ENCODE measurements at regions not wholly inside any gene's neighbourhood (a gene's known extent, or its start where the extent isn't known, plus 50 kb on each side); places are given as distances from the start of the nearest gene placed in this dataset.
A peak's percentile ranks its signal among the peaks of the same experiment; 100 is the strongest.
"Not testable (repeated sequence)": the region's sequence is repeated elsewhere in the genome, so short reads cannot be mapped to it uniquely, and the experiment has no call there.

DNA sequence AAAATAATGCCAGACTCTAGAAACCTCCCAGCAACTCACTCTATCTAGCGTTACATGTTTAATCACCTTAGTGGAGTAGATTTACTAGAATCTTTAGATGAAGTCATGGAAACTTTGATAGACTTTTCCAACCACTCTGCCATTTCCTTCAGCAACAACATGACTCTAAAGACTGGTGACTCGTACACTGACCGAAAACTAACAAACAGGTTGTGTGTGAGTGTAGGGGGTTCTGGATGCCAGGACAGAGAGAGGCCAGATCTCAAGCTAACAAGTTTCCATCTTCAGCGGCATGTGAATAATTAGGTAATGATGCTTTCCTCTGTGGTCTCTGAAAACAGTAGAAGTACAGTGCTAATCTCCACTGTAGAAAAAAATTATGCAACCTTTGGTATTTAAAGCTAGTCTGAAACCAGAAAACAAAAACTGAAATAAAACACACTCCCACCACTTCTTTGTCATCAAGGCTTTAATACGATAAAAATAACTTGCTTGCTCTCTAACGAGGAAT lies 286.4 kb downstream of the PRDM5 start:
- no peak for DNase-seq

DNA sequence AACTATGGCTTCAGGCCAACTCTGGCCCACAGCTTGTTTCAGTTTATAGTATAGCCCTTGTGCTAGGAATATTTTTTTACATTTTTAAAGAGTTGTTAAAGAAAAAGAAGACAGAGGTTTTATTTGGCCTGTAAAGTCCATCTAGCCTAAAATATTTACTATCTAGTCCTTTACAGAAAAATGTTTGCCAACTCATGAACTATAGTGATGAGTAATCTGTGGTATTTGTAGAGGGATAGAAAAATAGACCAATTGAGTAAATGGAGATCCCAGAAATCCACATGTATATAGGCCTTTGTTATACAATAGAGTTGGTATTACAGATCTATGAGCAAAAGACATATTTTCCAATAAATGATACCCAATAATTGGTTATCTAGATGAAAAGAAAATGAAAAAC lies 288.7 kb downstream of the PRDM5 start:
- DNase-seq: no peak

DNA sequence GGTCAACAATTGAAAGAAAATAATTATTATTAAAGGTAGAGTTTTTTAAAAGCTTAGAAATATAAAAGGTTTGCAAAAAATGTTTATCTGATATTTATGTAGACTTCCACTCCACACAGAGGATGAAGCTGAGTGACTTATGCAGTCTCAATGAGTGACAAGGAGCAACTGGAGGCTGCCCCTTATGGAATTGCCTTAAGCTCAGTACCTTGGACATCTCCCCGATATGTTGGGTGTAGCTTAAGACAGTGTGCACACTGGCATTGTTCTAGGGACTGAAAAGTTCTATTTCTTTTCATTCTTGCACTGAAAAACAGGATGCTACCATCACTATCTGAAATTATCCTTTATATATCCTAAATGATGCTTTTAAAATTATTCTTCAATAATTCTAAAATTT lies 292.1 kb downstream of the PRDM5 start:
- DNase-seq: peak; percentile 0

DNA sequence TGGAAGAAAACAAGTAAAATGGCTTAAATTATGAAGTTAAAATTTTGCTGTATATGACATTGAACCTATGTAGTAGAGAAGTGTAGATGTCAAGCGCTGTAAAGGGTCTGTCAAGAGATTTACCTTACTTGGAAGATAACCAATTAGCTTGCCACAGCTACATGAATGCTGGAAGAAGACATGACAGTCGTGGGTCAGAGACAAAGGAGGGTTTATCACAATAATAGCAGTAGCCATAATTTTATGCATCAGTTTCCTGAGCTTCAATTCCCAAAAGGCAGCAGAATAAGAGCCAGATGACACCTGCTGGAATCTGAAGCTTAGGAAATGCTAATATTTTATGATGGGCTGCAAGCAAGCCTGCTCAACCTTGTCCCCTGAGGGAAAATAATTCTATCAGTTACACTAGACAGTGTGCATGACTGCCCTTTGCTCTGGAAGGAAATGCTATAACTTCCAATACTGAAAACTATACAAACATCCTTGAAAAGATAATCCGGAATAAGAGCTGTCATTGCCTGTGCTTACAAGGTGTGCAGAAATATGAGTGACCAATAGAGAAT lies 292.9 kb downstream of the PRDM5 start:
- DNase-seq: no peak

DNA sequence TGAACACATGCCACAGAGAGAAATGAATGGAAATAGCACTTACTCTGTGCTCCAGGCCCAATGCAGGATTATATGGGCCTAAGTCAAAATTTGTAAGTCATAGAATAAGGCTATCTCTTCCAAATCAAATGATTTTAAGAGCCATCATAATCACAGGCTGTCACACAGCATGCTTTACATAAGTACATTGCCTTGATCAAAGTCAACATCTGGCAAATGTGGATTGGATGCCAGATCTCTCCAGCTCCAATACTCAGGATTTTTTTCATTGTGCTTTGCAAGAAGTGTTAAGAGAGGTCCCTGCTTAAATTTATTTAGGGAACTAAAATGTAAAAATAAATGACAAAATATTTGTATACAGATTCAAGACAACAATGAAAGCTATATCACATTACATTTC lies 299.9 kb downstream of the PRDM5 start:
- no peak for DNase-seq

DNA sequence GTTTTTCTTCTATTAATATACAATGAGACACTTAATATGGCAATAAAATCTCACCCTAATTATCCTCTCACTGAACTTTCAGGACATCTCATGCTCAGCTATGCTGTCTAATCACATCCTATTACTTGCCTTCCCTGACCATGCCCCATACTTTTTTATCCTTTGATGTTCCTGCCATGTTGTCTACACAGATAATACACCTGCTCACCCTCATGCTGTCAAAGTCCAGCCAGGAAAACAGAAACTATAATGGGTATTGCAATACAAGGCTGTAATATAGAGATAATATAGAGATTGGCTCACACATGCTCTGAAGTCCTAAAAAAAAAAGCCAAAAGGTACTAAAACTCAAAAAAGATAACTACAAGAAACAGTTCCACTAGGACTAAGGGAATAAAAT lies 305.4 kb downstream of the PRDM5 start:
- no peak for DNase-seq

DNA sequence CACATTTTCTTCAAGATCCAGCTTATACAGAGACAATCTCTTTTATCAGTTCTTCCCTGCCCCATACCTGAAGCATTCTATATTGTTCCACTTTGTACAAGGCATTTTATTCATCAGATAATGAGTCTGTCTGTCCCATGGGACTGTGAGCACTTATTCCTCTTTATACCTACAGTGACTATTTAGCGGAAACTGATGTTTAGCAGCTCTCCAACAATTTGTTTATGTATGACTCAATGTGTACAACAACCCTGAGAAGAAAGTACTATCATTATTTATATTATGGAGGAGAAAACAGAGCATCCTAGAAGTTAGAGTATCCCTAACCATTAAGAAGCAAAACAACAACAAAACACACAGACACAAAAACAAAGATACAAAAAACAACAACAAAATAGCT lies 306.5 kb downstream of the PRDM5 start:
- DNase-seq: no peak

DNA sequence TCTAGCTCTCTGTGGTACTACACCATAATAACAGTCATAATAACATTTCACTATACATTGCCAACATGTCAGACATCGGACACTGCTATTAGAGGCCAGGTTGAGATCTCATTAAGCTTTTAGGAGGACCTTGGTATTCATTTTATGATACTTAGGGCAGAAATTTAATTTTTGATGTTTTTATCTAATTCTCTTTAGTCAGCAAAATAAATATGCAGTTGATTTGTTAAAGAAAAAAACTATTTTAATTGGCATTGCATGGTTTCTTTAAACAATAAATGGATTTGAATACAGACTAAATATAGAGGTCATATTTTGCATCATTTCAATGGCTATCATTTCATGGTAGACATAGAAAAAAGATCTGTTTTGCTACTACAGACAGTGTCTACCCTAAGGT lies 308.7 kb downstream of the PRDM5 start:
- no peak for DNase-seq

DNA sequence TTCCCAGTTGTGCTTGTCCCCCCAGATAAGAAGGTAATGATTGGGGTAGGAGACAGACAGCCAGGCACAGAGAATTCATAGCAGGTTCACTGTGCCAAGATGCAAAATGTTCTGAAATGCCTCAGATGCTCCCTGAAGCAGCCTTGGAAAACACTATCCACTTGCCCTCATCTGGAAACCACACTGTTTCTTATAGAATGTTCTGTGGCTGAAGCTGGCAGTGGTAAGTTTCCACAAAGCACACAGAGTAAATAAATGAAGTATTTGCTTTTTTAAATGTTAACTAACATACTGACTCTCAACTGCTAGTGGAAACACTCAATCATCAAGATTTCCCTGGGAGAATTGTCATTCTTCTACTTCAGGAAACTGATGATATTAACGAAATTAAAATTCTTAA lies 311.4 kb downstream of the PRDM5 start:
- DNase-seq: no peak

DNA sequence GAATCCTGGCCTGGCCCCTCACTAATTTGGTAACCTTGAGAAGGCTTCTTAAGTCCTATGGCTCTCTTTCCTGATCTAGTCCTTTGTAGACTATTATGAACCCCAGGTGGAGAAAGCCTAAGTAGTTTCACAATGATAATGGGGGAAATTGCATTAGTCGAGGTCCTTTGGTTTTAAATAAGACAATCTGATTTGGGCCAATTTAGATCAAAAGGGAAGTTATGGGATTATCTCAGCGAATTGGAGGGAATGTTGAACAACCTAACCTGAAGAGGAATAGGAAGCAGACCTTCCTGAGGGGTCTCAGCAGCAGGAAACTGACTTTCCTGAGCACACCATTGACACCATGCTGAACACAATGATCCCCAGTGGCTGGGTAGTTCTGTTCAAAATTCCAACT lies 331.5 kb downstream of the PRDM5 start:
- DNase-seq: no peak

DNA sequence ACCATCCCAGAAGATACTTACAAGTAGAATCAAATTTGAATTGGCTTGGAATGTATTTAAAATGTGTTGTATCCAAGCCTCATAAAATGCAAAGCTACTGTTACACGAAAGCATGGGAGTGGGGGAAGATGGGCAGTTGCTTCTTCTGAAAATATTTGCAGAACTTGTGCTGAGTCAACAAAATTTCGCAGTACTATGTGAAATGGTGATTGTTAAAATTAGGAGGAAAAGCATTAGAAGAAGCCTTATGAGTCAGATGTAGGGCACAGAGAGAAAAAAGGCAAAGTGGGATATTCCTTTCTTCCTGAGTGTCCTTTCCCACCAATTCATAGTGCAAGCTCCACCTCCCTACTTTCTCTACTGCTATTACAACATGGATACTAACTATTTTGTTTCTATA lies 332.7 kb downstream of the PRDM5 start:
- DNase-seq: no peak

DNA sequence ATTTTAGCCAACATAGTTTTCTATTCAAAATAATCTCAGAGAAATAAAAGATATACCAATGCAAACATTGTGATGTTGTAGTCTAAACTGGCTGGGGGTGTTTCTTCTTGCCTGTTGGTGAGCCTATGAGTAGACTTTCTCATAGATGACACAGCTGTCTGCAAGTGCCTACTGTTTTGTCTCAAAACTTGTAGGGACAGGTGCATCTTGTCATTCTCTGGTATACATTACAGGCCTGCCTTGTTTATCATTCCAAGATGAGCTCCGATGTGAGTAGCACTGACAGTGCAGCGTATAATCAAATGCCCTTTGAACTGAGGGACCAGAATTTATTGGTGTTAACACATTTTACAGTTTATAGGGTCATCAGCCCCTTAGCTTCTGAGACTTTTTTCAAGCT lies 353.8 kb downstream of the PRDM5 start:
- no peak for DNase-seq

DNA sequence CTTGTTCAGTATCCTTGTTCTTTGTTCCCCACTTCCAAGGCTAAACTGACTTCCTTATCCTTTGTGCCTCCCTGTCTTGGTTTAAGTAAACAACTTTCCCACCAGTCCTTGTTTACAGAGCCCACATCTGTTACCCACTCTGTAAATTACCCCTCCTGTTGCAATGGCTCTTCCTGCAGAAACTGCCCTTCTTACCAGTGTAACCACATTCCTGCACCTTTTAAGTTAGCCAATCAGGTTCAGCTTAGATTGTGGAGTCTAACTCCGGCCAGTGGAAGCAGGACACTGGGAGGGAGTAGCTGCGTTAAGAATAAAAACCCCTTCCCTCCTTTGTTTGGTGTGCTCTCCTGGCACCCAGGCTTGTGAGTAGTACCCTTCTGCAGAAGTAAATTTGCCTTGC lies 360.9 kb downstream of the PRDM5 start:
- DNase-seq: no peak

DNA sequence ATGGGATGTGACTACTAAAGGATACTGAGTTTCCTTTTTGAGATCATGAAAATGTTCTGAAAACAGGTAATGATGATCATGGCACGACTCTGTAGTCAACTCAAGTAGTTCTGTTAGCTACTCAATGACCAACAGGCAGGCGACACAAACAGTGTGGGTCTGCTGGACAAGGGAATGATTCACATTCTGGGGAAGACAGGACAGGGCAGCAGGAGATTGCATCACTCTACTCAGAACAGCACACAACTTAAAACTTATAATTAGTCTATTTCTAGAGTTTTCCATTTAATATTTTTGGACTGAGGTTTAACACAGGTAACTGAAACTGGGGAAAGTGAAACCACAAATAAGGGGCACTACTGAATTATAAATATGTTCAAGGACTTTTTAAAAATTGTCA lies 365.2 kb downstream of the PRDM5 start:
- no peak for DNase-seq

DNA sequence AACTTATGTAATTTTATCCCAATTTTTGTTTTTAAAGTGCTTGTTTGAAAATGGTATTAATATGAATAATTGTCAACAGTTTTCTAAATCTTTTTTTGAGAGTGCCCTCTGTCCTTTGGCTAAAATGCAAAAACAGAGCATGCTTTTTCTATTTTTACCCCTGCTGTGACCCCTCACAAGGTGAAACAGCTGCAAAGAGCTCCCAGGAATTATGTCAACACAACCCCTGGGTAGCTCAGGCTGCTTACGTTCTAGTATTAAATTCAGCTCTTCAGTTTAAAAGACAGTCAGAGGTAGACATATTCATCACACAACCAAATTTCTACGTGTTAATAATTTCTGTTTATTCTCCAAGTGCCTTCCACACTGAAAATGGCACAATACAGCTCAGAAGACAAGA lies 367.5 kb downstream of the PRDM5 start:
- DNase-seq: no peak

DNA sequence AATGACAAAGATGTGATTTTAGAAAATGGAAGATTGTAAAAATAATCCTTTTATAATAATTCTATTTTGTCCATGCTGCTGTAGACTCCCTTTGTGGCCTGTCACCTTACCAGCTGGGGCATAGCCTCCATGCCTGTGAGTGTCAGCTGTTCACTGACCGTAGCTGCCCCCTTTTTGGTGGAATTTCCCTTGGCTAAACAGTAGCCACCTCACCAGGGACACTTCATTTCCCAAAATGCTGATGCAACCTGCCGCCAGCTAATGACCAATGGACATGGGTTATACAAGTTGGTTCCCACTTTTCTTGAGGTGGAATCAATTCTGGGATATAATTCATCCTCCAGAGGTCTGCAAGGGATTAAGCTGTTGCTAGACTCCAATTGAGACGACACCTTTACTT lies 368.4 kb downstream of the PRDM5 start:
- no peak for DNase-seq

DNA sequence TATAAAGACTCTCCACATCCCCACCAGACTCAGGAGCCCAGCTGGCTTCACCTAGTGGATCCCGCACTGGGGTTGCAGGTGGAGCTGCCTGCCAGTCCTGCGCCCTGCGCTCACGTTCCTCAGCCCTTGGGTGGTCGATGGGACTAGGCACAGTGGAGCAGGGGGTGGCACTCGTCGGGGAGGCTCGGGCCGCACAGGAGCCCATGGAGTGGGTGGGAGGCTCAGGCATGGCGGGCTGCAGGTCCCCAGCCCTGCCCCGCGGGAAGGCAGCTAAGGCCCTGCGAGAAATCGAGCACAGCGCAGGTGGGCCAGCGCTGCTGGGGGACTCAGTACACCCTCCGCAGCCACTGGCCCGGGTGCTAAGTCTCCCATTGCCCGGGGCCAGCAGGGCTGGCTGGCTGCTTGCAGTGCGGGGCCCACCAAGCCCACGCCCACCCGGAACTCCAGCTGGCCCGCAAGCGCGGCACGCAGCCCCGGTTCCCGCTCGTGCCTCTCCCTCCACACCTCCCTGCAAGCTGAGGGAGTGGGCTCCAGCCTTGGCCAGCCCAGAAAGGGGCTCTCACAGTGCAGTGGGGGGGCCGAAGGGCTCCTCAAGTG lies 371.8 kb downstream of the PRDM5 start:
- DNase-seq: not testable (repeated sequence)

DNA sequence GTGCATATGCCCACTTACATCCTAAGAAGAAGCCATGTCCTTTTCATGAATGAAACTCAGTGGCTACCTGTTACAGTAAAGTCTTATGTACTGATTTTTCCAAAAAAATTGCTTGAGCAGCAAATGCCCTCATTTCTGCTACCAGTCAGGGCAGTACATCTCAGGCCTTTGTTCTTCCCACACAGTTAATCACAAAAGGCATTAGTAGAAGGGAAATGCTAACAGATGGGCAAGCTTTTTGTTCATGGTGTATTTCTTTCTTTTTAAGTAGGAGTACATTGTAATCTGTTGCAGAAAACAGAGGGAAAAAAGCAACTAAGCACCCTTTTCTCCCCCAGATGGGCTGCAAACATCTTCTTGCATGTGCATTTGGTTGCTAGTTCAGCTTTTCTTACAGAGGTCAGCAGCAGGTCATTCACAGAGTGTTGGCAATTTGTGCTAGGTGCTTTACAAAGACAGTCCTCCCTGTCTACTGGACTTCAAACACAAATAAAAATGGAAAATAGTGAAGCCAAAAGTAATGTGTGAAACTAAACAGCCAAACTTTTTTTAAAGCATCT lies 373.4 kb downstream of the PRDM5 start:
- DNase-seq: no peak

DNA sequence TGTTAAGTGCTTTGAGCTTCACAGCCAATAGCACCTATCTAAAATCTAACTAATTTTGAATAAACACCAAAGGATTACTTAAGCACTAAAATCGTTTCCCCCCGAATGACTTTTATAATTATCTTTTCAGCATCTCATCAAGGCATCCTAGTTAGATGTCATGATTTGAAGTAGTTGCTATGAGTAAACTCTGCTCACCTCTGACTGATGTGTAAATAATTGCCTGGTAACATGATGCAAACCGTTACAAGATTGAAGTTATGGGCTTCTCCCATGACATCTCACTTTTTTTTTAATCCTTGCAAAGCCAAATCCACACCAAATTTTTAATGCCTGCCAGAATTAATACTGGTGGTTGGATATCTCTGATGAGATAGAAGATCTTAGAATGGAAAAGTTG lies 377.1 kb downstream of the PRDM5 start:
- DNase-seq: no peak

DNA sequence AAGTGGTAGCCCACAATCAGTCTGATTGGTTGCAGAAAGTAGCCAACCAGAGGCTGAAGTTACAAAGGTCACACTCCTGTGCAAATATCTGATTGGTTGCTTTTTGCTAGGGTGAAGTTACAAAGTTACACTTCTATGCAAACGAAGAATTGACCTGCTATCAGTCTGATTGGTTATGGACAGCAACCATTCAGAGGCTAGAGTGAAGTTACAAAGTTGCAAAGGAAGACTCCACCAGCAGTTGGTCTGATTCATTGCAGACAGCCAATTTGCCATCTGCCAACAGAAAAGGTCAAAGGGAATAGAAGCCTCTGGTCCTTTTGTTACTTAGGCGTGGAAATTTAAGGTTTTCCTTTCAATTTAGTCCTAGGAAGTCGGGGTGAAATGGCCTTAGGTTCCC lies 377.7 kb downstream of the PRDM5 start:
- DNase-seq: no peak

DNA sequence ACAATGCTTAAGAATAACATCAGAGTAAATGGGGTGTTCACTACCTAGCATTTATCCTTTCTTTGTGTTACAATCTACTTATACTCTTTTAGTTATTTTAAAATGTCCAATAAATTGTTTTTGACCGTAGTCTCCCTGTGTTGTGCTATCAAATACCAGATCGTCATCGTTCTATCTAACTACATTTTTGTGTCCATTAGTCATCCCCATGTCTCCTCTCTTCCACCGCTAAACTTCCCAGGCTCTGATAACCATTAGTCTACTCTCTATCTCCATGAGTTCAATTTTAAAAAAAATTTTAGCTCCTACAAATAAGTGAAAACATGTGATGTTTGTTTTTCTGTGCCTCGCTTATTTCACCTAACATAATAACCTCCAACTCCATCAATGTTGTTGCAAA lies 381.9 kb downstream of the PRDM5 start:
- DNase-seq: no peak

DNA sequence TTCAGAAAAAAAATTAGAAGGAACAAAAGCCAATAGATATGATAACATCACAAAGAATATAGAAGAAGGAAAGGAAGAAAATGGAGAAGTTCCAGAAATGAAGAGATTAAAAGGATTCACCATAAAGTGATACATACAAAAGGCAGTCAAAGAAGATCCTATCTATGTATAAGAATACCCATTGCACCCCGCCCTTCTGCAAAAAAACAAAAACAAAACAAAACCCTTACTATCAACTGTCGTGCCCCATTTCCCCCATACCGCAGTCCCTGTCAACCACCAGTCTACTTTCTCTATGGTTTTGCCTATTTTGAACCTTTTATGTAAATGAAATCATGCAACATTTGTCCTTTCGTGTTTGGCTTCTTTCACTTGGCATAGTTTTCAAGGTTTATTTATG lies 385.6 kb downstream of the PRDM5 start:
- no peak for DNase-seq

DNA sequence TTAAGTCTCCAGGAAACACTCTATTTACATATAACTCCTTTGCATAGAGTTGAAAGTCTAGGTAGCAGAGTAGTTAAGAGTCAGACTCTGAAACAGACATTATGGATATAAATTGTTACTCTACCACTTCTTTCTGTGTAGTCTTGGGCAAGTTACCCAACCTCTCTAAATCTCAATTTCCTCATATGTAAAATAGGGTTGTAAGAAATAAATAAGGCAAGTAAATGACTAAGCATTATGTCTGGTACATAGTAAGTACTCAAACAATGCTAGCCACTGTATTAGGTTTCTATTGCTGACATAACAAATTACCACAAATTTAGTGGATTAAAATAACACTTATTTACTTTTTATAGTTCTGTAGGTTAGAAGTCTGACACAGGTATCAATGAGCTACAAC lies 394.1 kb downstream of the PRDM5 start:
- DNase-seq: no peak

DNA sequence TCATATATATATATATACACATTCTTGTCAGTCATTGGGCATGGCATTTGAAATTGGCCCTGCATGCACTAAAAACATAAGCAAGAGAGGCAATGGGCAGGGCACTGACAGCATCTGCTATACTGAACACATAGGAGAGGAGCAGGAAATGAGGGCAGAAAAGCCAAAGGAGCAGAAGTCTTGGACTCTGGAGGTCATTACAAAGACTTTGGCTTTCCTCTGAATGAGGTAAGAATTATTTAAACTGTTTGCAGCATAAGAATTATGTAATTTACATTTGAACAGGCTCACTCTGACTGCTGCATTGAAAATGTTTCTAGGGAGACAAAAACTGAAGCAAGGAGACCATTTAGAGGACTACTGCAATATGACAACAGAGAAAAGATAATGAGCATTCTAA lies 396.5 kb downstream of the PRDM5 start:
- DNase-seq: no peak

DNA sequence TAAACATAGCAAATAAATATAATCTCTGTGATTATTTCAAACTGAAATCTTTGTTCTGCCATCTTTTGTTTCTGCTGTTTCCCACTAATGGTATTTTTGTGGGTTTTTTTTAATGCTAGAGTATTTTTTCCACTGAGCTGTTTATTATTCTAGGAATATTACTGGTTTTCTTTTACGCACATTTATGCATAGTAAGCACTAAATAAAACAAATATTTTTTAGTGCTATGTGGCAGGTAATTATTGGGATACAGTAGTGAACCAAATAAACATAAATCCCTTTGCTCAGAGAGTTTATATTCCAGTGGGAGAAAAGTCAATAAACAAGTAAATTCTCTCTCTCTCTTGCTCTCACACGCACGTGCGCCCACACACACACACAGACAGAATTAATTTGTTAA lies 397.4 kb downstream of the PRDM5 start:
- DNase-seq: no peak

Data from NCI-H82 (cell line).